C4-2B (cell line): ENCODE measurements at regions not wholly inside any gene's neighbourhood (a gene's known extent, or its start where the extent isn't known, plus 50 kb on each side); places are given as distances from the start of the nearest gene placed in this dataset.

Source experiments
- CTCF ChIP-seq: fragments of 450-650 bp; conservative IDR thresholded peaks from 2 replicates; pipeline ENCODE4 v1.5.1; 2017; ENCODE audit warnings: mild to moderate bottlenecking
- ZFX ChIP-seq: fragments of 450-650 bp; IDR thresholded peaks from 2 replicates; pipeline ENCODE4 v1.6.1; 2017

GRCh38 chr1:104797982-104798381, 1048.3 kb downstream of the AMY1C start:
- TF ChIP-seq CTCF: no peak
- no peak for TF ChIP-seq ZFX
